Activated T-cell treated with anti-CD3 and anti-CD28 coated beads for 24 hours (primary cell): ENCODE measurements at regions not wholly inside any gene's neighbourhood (a gene's known extent, or its start where the extent isn't known, plus 50 kb on each side); places are given as distances from the start of the nearest gene placed in this dataset.
"Not testable (repeated sequence)": the region's sequence is repeated elsewhere in the genome, so short reads cannot be mapped to it uniquely, and the experiment has no call there.

Experiments used
- DNase-seq: peaks from one replicate; pipeline ENCODE4 v3.0.0-alpha.2; 2020; ENCODE audit warnings: low read depth

- no peak for DNase-seq
Observed at GRCh38 chr22:35138521-35138920, 72.6 kb downstream of the ISX start.

- DNase-seq = no peak
Observed at GRCh38 chr22:35140879-35141745, 75.2 kb downstream of the ISX start.

- no peak for DNase-seq
Observed at GRCh38 chr22:35148381-35148780, 82.4 kb downstream of the ISX start.

GRCh38 chr22:35148866-35149548 lies 83.0 kb downstream of the ISX start:
- DNase-seq = no peak

- DNase-seq = peak; percentile 42
Observed at GRCh38 chr22:35150183-35151107, 84.5 kb downstream of the ISX start.

- no peak for DNase-seq
Observed at GRCh38 chr22:35152316-35152715, 86.4 kb downstream of the ISX start.

GRCh38 chr22:35154937-35155387 lies 89.0 kb downstream of the ISX start:
- no peak for DNase-seq

GRCh38 chr22:35155403-35156025 lies 89.6 kb downstream of the ISX start:
- DNase-seq = no peak

GRCh38 chr22:35156945-35157344 lies 91.0 kb downstream of the ISX start:
- DNase-seq = no peak

GRCh38 chr22:35158336-35158735 lies 92.4 kb downstream of the ISX start:
- no peak for DNase-seq

GRCh38 chr22:35159343-35159742 lies 93.4 kb downstream of the ISX start:
- DNase-seq = no peak

- no peak for DNase-seq
Observed at GRCh38 chr22:35160268-35160667, 94.3 kb downstream of the ISX start.

- not testable (repeated sequence) for DNase-seq
Observed at GRCh38 chr22:35165896-35166295, 91.4 kb upstream of the HMGXB4 start.

- no peak for DNase-seq
Observed at GRCh38 chr22:35170716-35171697, 86.3 kb upstream of the HMGXB4 start.

- DNase-seq = no peak
Observed at GRCh38 chr22:35172442-35172841, 84.9 kb upstream of the HMGXB4 start.

GRCh38 chr22:35173655-35174054 lies 83.6 kb upstream of the HMGXB4 start:
- no peak for DNase-seq

- no peak for DNase-seq
Observed at GRCh38 chr22:35174401-35175038, 82.8 kb upstream of the HMGXB4 start.

GRCh38 chr22:35175392-35175791 lies 81.9 kb upstream of the HMGXB4 start:
- DNase-seq = no peak

- no peak for DNase-seq
Observed at GRCh38 chr22:35177811-35178210, 79.5 kb upstream of the HMGXB4 start.

- no peak for DNase-seq
Observed at GRCh38 chr22:35178446-35178845, 78.8 kb upstream of the HMGXB4 start.
